GM21825 (cell line): ENCODE measurements at regions not wholly inside any gene's neighbourhood (a gene's known extent, or its start where the extent isn't known, plus 50 kb on each side); places are given as distances from the start of the nearest gene placed in this dataset.
"Not testable (repeated sequence)": the region's sequence is repeated elsewhere in the genome, so short reads cannot be mapped to it uniquely, and the experiment has no call there.

Experiments used
- ATAC-seq: cut with Tn5 transposase; IDR thresholded peaks from one replicate; pipeline ENCODE4 v1.9.1; 2021; ENCODE audit warnings: mild to moderate bottlenecking, moderate library complexity; ENCODE audit not compliant: unreplicated experiment

GRCh38 chr10:22825841-22826240 is 102.0 kb upstream of the ARMC3 start:
- no peak for ATAC-seq

DNA sequence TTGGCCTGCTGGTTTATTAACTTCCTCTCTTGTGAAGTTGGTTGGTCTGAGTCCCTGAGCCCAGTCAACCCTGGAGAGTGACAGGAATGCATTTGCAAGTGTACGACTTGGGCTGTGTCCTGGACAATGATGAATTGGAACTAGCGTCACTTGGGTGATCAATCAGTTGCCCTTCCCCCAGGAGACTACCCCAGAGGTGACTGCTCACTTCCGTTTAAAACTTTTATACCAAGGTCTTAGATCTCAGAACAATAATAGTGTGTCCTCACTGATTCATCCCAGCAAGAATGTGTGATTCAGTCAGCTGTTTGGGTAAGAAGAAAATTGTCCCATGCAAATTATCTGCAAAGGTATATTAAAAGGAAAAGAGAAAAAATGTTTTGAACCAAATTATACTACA is 102.9 kb upstream of the ARMC3 start:
- no peak for ATAC-seq

GRCh38 chr10:22824520-22824919 is 103.3 kb upstream of the ARMC3 start:
- ATAC-seq: no peak

- peak; percentile 63 for ATAC-seq
Measured at GRCh38 chr10:22823109-22823508, 104.7 kb upstream of the ARMC3 start.

GRCh38 chr10:22821921-22822320 is 105.9 kb upstream of the ARMC3 start:
- not testable (repeated sequence) for ATAC-seq

DNA sequence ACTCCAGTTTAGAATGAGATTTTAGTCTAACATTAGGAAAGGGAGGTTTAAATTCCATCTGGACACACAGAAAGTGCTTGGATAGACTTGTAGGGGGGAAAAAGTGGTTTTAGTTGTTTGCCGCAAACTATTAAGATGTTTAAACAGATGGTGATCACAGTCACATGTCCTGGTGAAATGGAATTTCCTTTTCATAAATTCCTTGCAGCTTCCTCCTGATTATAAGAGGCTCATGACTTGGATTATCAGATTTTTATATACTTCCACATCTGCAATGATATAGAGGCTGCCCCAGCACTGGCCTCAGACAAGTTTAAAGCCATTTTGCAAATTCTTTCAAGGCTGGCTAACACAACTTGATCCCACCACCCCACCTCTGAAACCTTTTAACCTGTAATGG is 106.4 kb upstream of the ARMC3 start:
- ATAC-seq: no peak

DNA sequence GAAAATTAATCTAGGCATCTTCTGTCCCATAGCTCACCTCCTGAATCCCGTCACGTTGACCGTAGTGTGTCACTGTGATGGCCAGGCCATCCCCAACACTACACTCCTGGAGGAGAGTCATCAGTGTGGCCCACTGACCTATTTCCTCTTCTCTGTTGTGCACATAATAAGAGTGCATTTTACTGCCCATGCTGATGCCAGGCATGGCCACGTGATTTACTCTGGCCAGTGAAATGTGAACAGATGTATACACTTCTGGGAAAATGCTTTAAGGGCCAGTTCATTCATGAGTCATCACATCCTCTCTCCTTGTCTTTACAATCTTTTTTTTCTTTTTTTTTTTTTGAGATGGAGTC is 101.9 kb upstream of the PIP4K2A start:
- no peak for ATAC-seq

DNA sequence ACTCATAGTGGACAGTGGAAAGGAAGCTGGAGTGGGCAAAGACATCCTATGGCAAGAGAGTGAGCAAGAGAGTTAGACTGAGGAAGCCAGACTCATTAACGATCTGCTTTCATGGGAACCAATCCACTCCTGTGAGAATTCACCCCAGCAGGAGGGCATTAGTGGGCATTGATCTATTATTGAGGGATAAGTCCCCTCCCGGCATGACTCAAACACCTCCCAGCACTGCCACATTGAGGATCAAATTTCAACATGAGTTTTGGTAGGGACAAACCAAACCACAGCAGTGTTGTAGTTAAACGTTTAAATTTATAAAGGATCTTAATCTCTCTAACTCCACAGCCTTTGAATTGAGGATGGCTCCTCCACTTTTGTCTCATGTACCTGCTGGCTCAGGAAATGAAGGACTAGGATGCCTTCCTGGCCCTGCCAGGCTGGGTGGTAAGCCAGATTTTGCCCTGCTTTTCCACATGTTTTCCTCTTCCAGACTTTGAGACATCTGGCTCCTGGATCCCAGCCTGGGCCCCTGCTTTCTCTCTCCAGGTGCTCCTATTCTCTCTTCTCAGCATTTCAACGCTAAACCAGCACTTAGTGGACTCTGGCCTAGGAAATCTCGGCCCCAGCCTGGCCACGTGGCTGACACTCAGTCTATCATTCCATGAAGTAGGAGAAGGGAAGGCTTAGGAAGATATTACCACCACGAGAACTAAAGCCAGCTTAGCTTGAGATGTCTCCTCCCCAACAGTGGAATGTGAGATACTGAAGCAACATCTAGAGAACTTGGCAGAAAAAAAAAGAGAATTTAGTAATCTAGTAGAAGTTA is 96.5 kb upstream of the PIP4K2A start:
- no peak for ATAC-seq

- no peak for ATAC-seq
Measured at GRCh38 chr10:22807238-22807637, 92.9 kb upstream of the PIP4K2A start.

GRCh38 chr10:22805304-22805703 is 90.9 kb upstream of the PIP4K2A start:
- no peak for ATAC-seq

- ATAC-seq: no peak
Measured at GRCh38 chr10:22803261-22803885, 89.0 kb upstream of the PIP4K2A start.

DNA sequence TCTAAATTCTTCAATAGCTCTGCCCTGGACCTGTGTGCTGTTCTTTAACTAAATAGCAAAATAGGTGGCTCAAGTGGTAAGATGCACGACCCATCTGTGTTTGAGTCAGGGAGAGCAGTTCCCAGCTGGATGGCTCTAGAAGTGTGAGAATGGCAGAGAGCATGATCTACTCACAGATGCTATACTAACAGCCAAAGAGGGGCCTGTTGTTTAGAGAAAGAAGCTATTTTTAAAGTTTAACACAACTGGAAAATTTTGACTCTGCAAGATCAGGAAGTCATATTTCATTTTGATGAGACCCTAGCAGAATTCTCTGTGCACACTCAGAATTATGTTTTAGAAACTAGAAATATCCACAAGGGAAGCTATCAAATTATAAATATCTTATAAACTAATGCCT is 87.4 kb upstream of the PIP4K2A start:
- ATAC-seq: no peak

DNA sequence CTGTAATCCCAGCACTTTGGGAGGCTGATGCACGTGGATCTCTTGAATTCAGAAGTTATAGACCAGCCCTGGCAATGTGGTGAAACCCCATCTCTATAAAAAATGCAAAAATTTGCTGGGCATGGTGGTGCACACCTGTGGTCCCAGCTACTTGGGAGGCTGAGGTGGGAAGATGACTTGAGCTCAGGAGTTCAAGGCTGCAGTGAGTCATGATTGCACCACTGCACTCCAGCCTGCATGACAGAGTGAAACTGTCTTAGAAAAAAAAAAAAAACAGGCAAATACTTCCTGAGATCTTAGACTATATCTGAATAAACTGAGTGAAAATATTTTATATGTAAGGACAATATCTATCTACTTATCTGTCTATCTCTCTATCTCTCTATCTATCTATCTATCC is 83.4 kb upstream of the PIP4K2A start:
- not testable (repeated sequence) for ATAC-seq

GRCh38 chr10:22795546-22795945 is 81.2 kb upstream of the PIP4K2A start:
- ATAC-seq: no peak

DNA sequence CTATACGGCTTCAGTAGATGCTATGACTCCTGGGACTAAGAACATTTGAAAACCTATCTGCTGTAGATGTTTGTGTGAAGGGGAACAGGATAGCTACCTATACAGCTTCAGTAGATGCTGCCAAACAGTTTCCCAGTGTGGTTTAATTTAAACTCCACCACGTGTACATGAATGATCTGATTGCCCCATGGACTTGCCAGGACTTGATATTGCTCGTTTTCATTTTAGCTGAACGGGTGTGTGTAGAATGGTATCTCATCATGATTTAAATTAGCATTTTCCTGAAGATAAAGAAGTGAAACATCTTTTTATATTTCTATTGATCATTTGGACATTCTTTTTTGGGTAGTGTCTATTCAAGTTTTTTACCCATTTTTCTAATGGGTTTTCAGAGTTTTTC is 77.8 kb upstream of the PIP4K2A start:
- ATAC-seq: no peak

- no peak for ATAC-seq
Measured at GRCh38 chr10:22791665-22792064, 77.3 kb upstream of the PIP4K2A start.

DNA sequence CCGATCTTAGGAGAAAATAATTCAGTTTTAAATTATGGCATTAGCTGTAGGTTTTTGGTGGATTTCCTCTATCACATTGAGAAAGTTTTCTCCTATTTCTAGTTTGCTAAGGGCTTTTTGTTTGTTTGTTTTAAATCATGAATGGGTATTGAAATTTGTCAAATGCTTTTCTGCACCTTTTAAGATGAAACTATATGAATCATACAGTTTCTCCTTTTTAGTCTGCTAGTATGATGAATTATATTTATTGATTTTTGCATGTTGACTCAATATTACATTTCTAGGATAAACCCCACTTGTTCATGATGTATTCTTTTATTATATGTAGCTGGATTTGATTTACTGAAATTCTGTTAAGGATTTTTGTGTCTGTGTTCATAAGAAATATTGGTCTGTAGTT is 70.3 kb upstream of the PIP4K2A start:
- ATAC-seq: no peak

GRCh38 chr10:22783807-22784206 is 69.4 kb upstream of the PIP4K2A start:
- no peak for ATAC-seq

GRCh38 chr10:22780474-22780885 is 66.1 kb upstream of the PIP4K2A start:
- no peak for ATAC-seq

GRCh38 chr10:22779331-22780019 is 65.1 kb upstream of the PIP4K2A start:
- no peak for ATAC-seq

DNA sequence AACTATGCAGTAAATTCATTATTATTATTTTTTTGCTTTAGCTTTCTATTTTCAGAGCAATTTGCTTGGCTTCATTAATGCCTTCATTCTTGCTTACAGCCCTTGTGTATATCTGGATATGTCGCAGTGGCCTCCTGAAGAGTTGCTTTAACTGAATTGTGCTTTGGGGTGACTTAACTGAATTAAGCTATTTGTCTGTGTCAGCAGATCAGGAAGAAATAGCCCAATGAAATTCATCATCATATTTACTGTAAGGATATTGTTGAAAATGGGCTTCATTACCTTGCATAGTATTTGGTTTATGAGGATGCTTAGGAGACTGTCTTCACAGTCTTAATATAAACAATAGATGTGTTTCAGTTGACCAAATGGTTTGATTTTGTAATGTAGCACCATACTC is 59.7 kb upstream of the PIP4K2A start:
- ATAC-seq: no peak

- ATAC-seq: not testable (repeated sequence)
Measured at GRCh38 chr10:22771631-22772030, 57.3 kb upstream of the PIP4K2A start.
